Inferior parietal cortex (tissue), 1 donor: ENCODE measurements at regions not wholly inside any gene's neighbourhood (a gene's known extent, or its start where the extent isn't known, plus 50 kb on each side); places are given as distances from the start of the nearest gene placed in this dataset.

Source experiments
- DNase-seq: peaks from one replicate; pipeline ENCODE4 v3.0.0-alpha.2; 2016; ENCODE audit errors: extremely low spot score

- DNase-seq, result no peak
These were observed 75.1 kb upstream of the SLC7A11 start for GRCh38 chr4:138317175-138317748.

- no peak for DNase-seq
These were observed 70.4 kb upstream of the SLC7A11 start for GRCh38 chr4:138312536-138312911.

- DNase-seq, result no peak
These were observed 69.8 kb upstream of the SLC7A11 start for GRCh38 chr4:138311771-138312535.

- DNase-seq, result no peak
These were observed 68.8 kb upstream of the SLC7A11 start for GRCh38 chr4:138310991-138311390.

- DNase-seq, result no peak
These were observed 68.3 kb upstream of the SLC7A11 start for GRCh38 chr4:138310498-138310897.

GRCh38 chr4:138308356-138308755, 66.2 kb upstream of the SLC7A11 start:
- no peak for DNase-seq

- DNase-seq, result no peak
These were observed 65.2 kb upstream of the SLC7A11 start for GRCh38 chr4:138307319-138307718.

- no peak for DNase-seq
These were observed 62.9 kb upstream of the SLC7A11 start for GRCh38 chr4:138305050-138305449.

- DNase-seq, result no peak
These were observed 59.4 kb upstream of the SLC7A11 start for GRCh38 chr4:138301536-138301935.

GRCh38 chr4:138300616-138301015, 58.5 kb upstream of the SLC7A11 start:
- no peak for DNase-seq

GRCh38 chr4:138299881-138300280, 57.7 kb upstream of the SLC7A11 start:
- DNase-seq, result no peak

GRCh38 chr4:138298866-138299265, 56.7 kb upstream of the SLC7A11 start:
- DNase-seq, result no peak

- DNase-seq, result no peak
These were observed 56.3 kb upstream of the SLC7A11 start for GRCh38 chr4:138298431-138298830.

- DNase-seq, result no peak
These were observed 55.7 kb upstream of the SLC7A11 start for GRCh38 chr4:138297743-138298405.

GRCh38 chr4:138292321-138292720, 50.2 kb upstream of the SLC7A11 start:
- DNase-seq, result no peak
